Body of pancreas (tissue), 4 donors: ENCODE measurements at regions not wholly inside any gene's neighbourhood (a gene's known extent, or its start where the extent isn't known, plus 50 kb on each side); places are given as distances from the start of the nearest gene placed in this dataset.

Experiments
- ATAC-seq: fragments of 150-250 bp; one replicate; pipeline ENCODE4 v1.9.1; 2016
- DNase-seq, 4 donors: peaks; one replicate each; pipeline ENCODE4 v3.0.0-alpha.2; 2019
- H3K27ac ChIP-seq, 4 donors: fragments of 200-600 bp; sonication (generic); 1 replicate in 3 of 4; 2 replicates in 1 of 4; pipeline versions ENCODE4 v1.5.1 to v1.6.1; 2016 to 2019; ENCODE audit warnings: mild to moderate bottlenecking in 1 of 4, mixed read lengths in 1 of 4, moderate library complexity in 1 of 4
- H3K27me3 ChIP-seq, 2 donors: fragments of 200-600 bp; sonication (generic); one replicate each; pipeline ENCODE4 v1.6.0; 2016; ENCODE audit warnings: mild to moderate bottlenecking in 1 of 2
- H3K36me3 ChIP-seq, 2 donors: fragments of 200-600 bp; sonication (generic); replicated peaks in 1 of 2; 2 replicates each; pipeline ENCODE4 v1.5.1; 2016; ENCODE audit warnings: low read depth in 2 of 2; ENCODE audit not compliant: insufficient read depth in 1 of 2
- H3K4me1 ChIP-seq: fragments of 200-600 bp; sonication (generic); one replicate; pipeline ENCODE4 v1.6.0; 2016
- H3K4me3 ChIP-seq, 2 donors: fragments of 200-600 bp; sonication (generic); 1 replicate in 1 of 2; 2 replicates in 1 of 2; pipeline ENCODE4 v1.5.1; 2016 to 2019
- H3K9me3 ChIP-seq, 3 donors: fragments of 200-600 bp; sonication (generic); 1 replicate in 2 of 3; 2 replicates in 1 of 3; pipeline ENCODE4 v1.5.1; 2016
- CTCF ChIP-seq, 7 experiments: fragments of 450-650 bp in 4 of 7; fragments of 200-600 bp in 3 of 7; sonication (generic) in 3 of 7; IDR thresholded peaks; one replicate each; pipeline ENCODE4 v1.5.1; 2016 to 2019; ENCODE audit warnings: antibody characterized with exemption in 7 of 7
- POLR2A ChIP-seq, 3 donors: fragments of 450-650 bp; IDR thresholded peaks; one replicate each; pipeline ENCODE4 v1.6.1; 2016; ENCODE audit warnings: antibody characterized with exemption in 3 of 3, mild to moderate bottlenecking in 2 of 3
- WGBS, 2 donors: methylation state at CpG; one replicate each; pipeline ENCODE4 v1.1.5; 2017; 5-methylcytosine and 5-hydroxymethylcytosine counted together
- intact Hi-C: fragments of 100-400 bp; cut with DNase I; formaldehyde crosslinking; loops from one replicate; pipeline ENCODE4 v1.15.1; 2023

DNA sequence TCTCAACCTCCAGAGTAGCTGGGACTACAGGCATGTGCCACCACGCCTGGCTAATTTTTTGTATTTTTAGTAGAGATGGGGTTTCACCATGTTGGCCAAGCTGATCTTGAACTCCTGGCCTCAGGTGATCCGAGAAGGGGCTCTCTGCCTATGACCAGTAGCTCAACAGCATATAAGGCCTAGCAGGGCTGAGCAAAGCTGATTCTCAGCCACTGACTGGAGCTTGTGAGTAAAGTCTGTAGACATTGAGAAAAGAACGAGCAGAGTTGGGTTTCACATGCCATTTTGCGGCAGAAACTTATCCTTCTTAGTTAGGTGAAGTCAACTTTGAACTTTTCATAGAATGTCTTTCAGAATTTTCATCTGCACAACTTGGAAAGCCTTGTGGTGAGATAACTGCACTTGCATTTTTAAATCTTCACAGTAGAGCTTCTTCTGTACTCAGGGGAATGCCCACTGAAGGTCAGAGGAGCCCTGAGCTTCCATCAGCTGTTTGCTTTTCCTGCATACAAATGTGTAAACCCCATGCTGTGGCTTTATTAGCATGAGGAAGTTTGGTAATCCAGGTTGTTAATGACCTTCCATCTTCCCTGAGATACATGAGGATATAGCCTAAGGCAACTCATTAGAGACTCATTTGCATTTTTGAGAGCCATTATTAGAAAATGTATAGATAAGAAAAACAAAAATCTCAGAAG is 602.4 kb downstream of the METTL4 start:
- no peak overlapping the region for H3K4me3 ChIP-seq
- intact Hi-C loops, result no loop called here
- H3K4me1 ChIP-seq, result no peaks in the 10 kb centered on the region
- TF ChIP-seq POLR2A (IDR thresholded peaks at IDR 0.05) (no peak), CTCF (IDR thresholded peaks at IDR 0.05) (no peak)
- no peaks in the 10 kb centered on the region for H3K27me3 ChIP-seq
- H3K27ac ChIP-seq, result no peak overlapping the region
- no peaks in the 10 kb centered on the region for H3K36me3 ChIP-seq
- DNase-seq (no peak), ATAC-seq (no peak)
- WGBS, 2 donors, result 58 to 62% methylated on average over 4 of the region's 4 CpGs
- no peaks in the 10 kb centered on the region for H3K9me3 ChIP-seq

- DNase-seq (no peak), ATAC-seq (no peak)
- Histone ChIP-seq H3K9me3 (no peaks in the 10 kb centered on the region), H3K27me3 (no peaks in the 10 kb centered on the region), H3K4me1 (no peaks in the 10 kb centered on the region), H3K36me3 (no peaks in the 10 kb centered on the region), H3K27ac (no peak overlapping the region), H3K4me3 (no peak overlapping the region)
- intact Hi-C loops, result no loop called here
- TF ChIP-seq POLR2A (IDR thresholded peaks at IDR 0.05), result no peak
- no peak for TF ChIP-seq CTCF (IDR thresholded peaks at IDR 0.05)
- WGBS, 2 donors, result 37 to 44% methylated on average over 5 to 6 of the region's 6 CpGs
These were observed 594.8 kb downstream of the METTL4 start for GRCh38 chr18:1976484-1976883.

GRCh38 chr18:1982056-1982455 is 589.2 kb downstream of the METTL4 start:
- intact Hi-C loops, result no loop called here
- no peak for DNase-seq
- no peak for TF ChIP-seq POLR2A (IDR thresholded peaks at IDR 0.05)
- TF ChIP-seq CTCF (IDR thresholded peaks at IDR 0.05), result no peak
- no peaks in the 10 kb centered on the region for H3K9me3 ChIP-seq
- no peaks in the 10 kb centered on the region for H3K36me3 ChIP-seq
- no peaks in the 10 kb centered on the region for H3K27me3 ChIP-seq
- no peak for ATAC-seq
- H3K4me1 ChIP-seq, result no peaks in the 10 kb centered on the region
- WGBS, 2 donors, result 52 to 54% methylated on average over 2 of the region's 2 CpGs
- H3K4me3 ChIP-seq, result no peak overlapping the region
- H3K27ac ChIP-seq, result no peak overlapping the region

DNA sequence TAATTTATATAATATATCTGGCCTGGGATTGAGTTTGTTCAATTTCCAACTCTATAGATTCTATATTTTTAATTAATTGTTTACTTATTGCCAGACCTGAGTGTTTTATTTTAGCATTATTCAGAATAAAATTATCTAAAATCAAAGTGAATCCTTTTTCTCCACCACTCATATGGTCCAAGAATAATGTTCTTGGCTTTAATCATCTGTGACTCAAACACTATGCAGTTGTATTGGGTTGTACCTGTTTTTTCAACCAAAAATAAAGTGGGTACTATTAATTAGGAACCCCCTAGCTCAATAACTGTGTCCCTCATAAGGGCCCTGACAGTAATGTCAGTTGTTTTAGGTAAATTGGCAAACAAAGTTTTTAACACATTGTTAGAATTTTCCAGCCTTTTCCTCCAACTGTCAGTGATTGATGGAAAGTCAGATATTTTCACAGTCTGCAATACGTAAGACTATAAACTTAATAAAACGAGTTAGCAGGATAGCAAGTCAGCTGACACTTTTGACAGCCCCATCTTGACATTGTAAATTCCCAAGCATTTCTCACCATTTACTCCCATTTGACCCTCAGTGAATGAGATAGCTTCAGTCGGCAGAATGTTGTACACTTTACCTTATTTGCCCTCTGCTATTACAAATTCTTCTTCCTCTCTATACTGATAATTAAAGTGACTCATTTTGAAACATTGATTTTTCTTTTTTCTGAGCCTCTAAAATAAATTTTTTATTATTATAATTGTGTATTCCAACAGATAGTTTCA is 587.4 kb downstream of the METTL4 start:
- no peaks in the 10 kb centered on the region for H3K27me3 ChIP-seq
- intact Hi-C loops, result no loop called here
- no peak overlapping the region for H3K4me3 ChIP-seq
- 23 to 24% methylated on average over 3 of the region's 3 CpGs for WGBS, 2 donors
- no peak overlapping the region for H3K27ac ChIP-seq
- DNase-seq (no peak), ATAC-seq (no peak)
- no peak for TF ChIP-seq CTCF (IDR thresholded peaks at IDR 0.05)
- no peak for TF ChIP-seq POLR2A (IDR thresholded peaks at IDR 0.05)
- no peaks in the 10 kb centered on the region for H3K36me3 ChIP-seq
- no peaks in the 10 kb centered on the region for H3K9me3 ChIP-seq
- no peaks in the 10 kb centered on the region for H3K4me1 ChIP-seq
